Activated CD4-positive, CD25-positive, alpha-beta regulatory T cell treated with anti-CD3 and anti-CD28 coated beads, Interleukin-2, amount 50 U/mL, for 24 hours (primary cell): ENCODE measurements at regions not wholly inside any gene's neighbourhood (a gene's known extent, or its start where the extent isn't known, plus 50 kb on each side); places are given as distances from the start of the nearest gene placed in this dataset.

Source experiments
- ATAC-seq, 2 donors: fragments of 150-1000 bp; cut with Tn5 transposase; one replicate each; pipeline ENCODE4 v1.10.0; 2021; ENCODE audit warnings: mild to moderate bottlenecking in 1 of 2, moderate library complexity in 1 of 2

- ATAC-seq: no peak
Observed at GRCh38 chr15:61318802-61319525, 89.9 kb upstream of the RORA start.

GRCh38 chr15:61318301-61318700, 89.2 kb upstream of the RORA start:
- no peak for ATAC-seq

- no peak for ATAC-seq
Observed at GRCh38 chr15:61315471-61315870, 86.4 kb upstream of the RORA start.

GRCh38 chr15:61314427-61314826, 85.3 kb upstream of the RORA start:
- ATAC-seq: no peak

- no peak for ATAC-seq
Observed at GRCh38 chr15:61309617-61310016, 80.5 kb upstream of the RORA start.

GRCh38 chr15:61309031-61309511, 80.0 kb upstream of the RORA start:
- ATAC-seq: no peak

GRCh38 chr15:61308437-61308836, 79.3 kb upstream of the RORA start:
- no peak for ATAC-seq

- no peak for ATAC-seq
Observed at GRCh38 chr15:61307474-61307873, 78.4 kb upstream of the RORA start.

GRCh38 chr15:61301701-61302100, 72.6 kb upstream of the RORA start:
- ATAC-seq: no peak

- ATAC-seq: no peak
Observed at GRCh38 chr15:61299075-61299763, 70.1 kb upstream of the RORA start.

GRCh38 chr15:61295239-61295638, 66.1 kb upstream of the RORA start:
- no peak for ATAC-seq

- no peak for ATAC-seq
Observed at GRCh38 chr15:61282661-61283060, 53.6 kb upstream of the RORA start.

- ATAC-seq: no peak
Observed at GRCh38 chr15:61281328-61281727, 52.2 kb upstream of the RORA start.
